Tibial nerve (tissue), 4 donors: ENCODE measurements at regions not wholly inside any gene's neighbourhood (a gene's known extent, or its start where the extent isn't known, plus 50 kb on each side); places are given as distances from the start of the nearest gene placed in this dataset.

ENCODE experiments used
- DNase-seq, 2 donors: peaks; one replicate each; pipeline ENCODE4 v3.0.0-alpha.2; 2019; ENCODE audit warnings: low spot score in 2 of 2
- H3K27ac ChIP-seq, 4 donors: fragments of 200-600 bp; sonication (generic) in 3 of 4; one replicate each; pipeline ENCODE4 v1.5.1; 2017 to 2019; ENCODE audit warnings: mild to moderate bottlenecking in 1 of 4
- H3K27me3 ChIP-seq, 2 donors: fragments of 200-600 bp; sonication (generic) in 1 of 2; one replicate each; pipeline versions ENCODE4 v1.5.1 to v1.6.0; 2017 to 2019
- H3K36me3 ChIP-seq, 3 donors: fragments of 200-600 bp; sonication (generic); one replicate each; pipeline ENCODE4 v1.5.1; 2018 to 2019
- H3K4me1 ChIP-seq, 4 donors: fragments of 200-600 bp; sonication (generic) in 3 of 4; one replicate each; pipeline ENCODE4 v1.5.1; 2017 to 2019
- H3K4me3 ChIP-seq, 4 donors: fragments of 200-600 bp; sonication (generic) in 3 of 4; one replicate each; pipeline ENCODE4 v1.5.1; 2017 to 2019; ENCODE audit warnings: mild to moderate bottlenecking in 1 of 4, moderate library complexity in 1 of 4
- H3K9me3 ChIP-seq, 4 donors: fragments of 200-600 bp; sonication (generic) in 3 of 4; one replicate each; pipeline ENCODE4 v1.5.1; 2017 to 2019
- EP300 ChIP-seq, 2 donors: sonication (generic); formaldehyde crosslinking; IDR thresholded peaks; one replicate each; pipeline ENCODE4 v1.6.1; 2017; ENCODE audit warnings: antibody characterized with exemption in 2 of 2, mild to moderate bottlenecking in 1 of 2
- POLR2A ChIP-seq, 2 donors: fragments of 450-650 bp; IDR thresholded peaks; one replicate each; pipeline ENCODE4 v1.6.1; 2017; ENCODE audit warnings: antibody characterized with exemption in 2 of 2, mild to moderate bottlenecking in 2 of 2, moderate library complexity in 2 of 2
- WGBS, 2 donors: methylation state at CpG; one replicate each; pipeline ENCODE4 v1.1.5; 2018; 5-methylcytosine and 5-hydroxymethylcytosine counted together
- TF ChIP-seq, protein P1 (sequence below), 5 experiments: fragments of 200-600 bp in 3 of 5; fragments of 450-650 bp in 2 of 5; sonication (generic) in 3 of 5; IDR thresholded peaks; one replicate each; pipeline ENCODE4 v1.5.1; 2016 to 2019; ENCODE audit warnings: antibody characterized with exemption in 5 of 5, mild to moderate bottlenecking in 3 of 5, moderate library complexity in 2 of 5

DNA sequence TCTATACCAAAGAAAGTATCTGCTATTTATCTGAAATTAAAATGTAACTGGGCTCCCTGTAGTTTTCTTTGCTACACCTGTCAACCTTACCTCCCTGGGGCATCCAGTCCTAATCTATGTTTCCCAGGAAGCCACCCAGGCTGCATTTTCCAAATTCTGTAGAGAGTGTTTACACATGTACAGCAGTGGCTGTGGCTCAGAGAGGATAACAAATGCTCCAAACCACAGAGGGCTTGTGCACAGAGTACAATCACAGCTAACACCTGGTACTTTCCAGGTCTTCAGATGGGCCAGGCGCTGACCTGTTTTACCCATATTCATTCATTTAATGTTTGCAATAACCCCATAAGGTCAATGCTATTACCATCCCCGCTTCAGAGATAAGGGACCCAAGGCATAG is 146.5 kb upstream of the TNR start:
- no peak for DNase-seq
- Histone ChIP-seq H3K27me3 (no peaks in the 10 kb centered on the region), H3K4me1 (peaks cover 0 to 18% (median 0%) of the 10 kb centered on the region in 4 donors), H3K36me3 (no peaks in the 10 kb centered on the region), H3K9me3 (no peaks in the 10 kb centered on the region), H3K4me3 (no peak overlapping the region), H3K27ac (no peak overlapping the region)
- WGBS, 2 donors, result 85 to 94% methylated on average over 2 of the region's 2 CpGs
- no peak for TF ChIP-seq POLR2A (IDR thresholded peaks at IDR 0.05)
- TF ChIP-seq, protein P1, sequence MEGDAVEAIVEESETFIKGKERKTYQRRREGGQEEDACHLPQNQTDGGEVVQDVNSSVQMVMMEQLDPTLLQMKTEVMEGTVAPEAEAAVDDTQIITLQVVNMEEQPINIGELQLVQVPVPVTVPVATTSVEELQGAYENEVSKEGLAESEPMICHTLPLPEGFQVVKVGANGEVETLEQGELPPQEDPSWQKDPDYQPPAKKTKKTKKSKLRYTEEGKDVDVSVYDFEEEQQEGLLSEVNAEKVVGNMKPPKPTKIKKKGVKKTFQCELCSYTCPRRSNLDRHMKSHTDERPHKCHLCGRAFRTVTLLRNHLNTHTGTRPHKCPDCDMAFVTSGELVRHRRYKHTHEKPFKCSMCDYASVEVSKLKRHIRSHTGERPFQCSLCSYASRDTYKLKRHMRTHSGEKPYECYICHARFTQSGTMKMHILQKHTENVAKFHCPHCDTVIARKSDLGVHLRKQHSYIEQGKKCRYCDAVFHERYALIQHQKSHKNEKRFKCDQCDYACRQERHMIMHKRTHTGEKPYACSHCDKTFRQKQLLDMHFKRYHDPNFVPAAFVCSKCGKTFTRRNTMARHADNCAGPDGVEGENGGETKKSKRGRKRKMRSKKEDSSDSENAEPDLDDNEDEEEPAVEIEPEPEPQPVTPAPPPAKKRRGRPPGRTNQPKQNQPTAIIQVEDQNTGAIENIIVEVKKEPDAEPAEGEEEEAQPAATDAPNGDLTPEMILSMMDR (IDR thresholded peaks at IDR 0.05), result no peak
- TF ChIP-seq EP300 (IDR thresholded peaks at IDR 0.05), result no peak

DNA sequence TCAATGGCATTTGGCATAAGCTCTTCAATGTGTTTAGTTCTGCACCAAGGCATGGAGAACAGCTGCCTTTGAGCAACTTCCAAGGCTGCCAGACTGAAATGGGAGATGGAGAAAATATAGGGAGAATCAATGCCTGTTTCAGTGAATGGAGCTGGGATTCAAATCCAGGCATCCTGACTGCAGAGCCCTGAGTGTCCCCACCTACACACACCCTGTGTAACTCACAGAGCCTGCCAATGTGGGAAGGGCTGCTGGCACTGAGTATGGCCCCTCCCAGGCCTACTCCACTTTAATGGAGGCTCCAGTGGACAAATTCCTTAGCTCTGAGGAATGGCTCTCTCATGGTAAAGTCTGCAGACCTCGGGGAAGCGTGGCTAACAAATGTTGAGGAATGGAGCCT is 145.6 kb upstream of the TNR start:
- TF ChIP-seq, protein P1 (IDR thresholded peaks at IDR 0.05), result no peak
- TF ChIP-seq POLR2A (IDR thresholded peaks at IDR 0.05) (no peak), EP300 (IDR thresholded peaks at IDR 0.05) (no peak)
- Histone ChIP-seq H3K4me1 (peaks cover 0 to 25% (median 0%) of the 10 kb centered on the region in 4 donors), H3K9me3 (no peaks in the 10 kb centered on the region), H3K27me3 (no peaks in the 10 kb centered on the region), H3K36me3 (no peaks in the 10 kb centered on the region), H3K4me3 (no peak overlapping the region), H3K27ac (no peak overlapping the region)
- WGBS, 2 donors, result 88 to 89% methylated on average over 2 of the region's 2 CpGs
- no peak for DNase-seq

GRCh38 chr1:175887981-175888428 is 144.6 kb upstream of the TNR start:
- no peaks in the 10 kb centered on the region for H3K27me3 ChIP-seq
- H3K27ac ChIP-seq, result no peak overlapping the region
- peaks cover 0 to 25% (median 0%) of the 10 kb centered on the region in 4 donors for H3K4me1 ChIP-seq
- H3K4me3 ChIP-seq, result no peak overlapping the region
- TF ChIP-seq, protein P1 (IDR thresholded peaks at IDR 0.05), result peak; percentile 51 to 78 (median 64)
- no peak for TF ChIP-seq POLR2A (IDR thresholded peaks at IDR 0.05)
- WGBS, 2 donors, result 36 to 55% methylated on average over 10 to 13 of the region's 17 CpGs
- DNase-seq, result peak; percentile 19 to 38
- no peaks in the 10 kb centered on the region for H3K9me3 ChIP-seq
- H3K36me3 ChIP-seq, result no peaks in the 10 kb centered on the region

DNA sequence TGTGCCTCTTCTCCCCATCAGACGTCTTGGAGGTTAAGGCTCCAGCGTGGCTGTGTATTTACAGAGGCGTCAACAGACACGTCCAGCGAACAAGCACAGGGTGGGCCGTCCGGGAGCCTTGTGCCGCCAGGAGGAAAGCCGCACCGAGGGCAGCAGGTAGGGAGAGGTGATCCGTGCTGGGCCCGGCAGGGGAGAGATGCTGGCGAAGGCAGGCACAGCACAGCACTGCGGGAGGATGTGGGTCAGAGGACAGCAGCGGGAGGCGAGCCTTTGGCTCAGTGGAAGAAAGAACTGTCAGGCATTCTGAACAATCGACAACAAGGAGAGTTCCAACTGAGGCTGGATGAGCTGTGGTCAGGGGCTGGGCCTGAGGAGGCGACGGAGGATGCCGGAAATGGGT is 144.1 kb upstream of the TNR start:
- WGBS, 2 donors, result 72 to 76% methylated on average over 20 of the region's 20 CpGs
- H3K36me3 ChIP-seq, result no peaks in the 10 kb centered on the region

GRCh38 chr1:175885326-175885725 is 141.9 kb upstream of the TNR start:
- no peak for DNase-seq
- H3K4me1 ChIP-seq, result peaks cover 0 to 25% (median 0%) of the 10 kb centered on the region in 4 donors
- no peaks in the 10 kb centered on the region for H3K9me3 ChIP-seq
- no peaks in the 10 kb centered on the region for H3K36me3 ChIP-seq
- TF ChIP-seq, protein P1 (IDR thresholded peaks at IDR 0.05), result no peak
- TF ChIP-seq EP300 (IDR thresholded peaks at IDR 0.05) (no peak), POLR2A (IDR thresholded peaks at IDR 0.05) (no peak)
- H3K27me3 ChIP-seq, result no peaks in the 10 kb centered on the region
- H3K4me3 ChIP-seq, result no peak overlapping the region
- no peak overlapping the region for H3K27ac ChIP-seq

More for the DNA sequence above, 144.1 kb upstream of the TNR start:
- no peaks in the 10 kb centered on the region for H3K27me3 ChIP-seq
- H3K4me1 ChIP-seq, result peaks cover 0 to 25% (median 0%) of the 10 kb centered on the region in 4 donors
- no peaks in the 10 kb centered on the region for H3K9me3 ChIP-seq
- DNase-seq, result no peak
- TF ChIP-seq, protein P1 (IDR thresholded peaks at IDR 0.05), result no peak
- TF ChIP-seq POLR2A (IDR thresholded peaks at IDR 0.05) (no peak), EP300 (IDR thresholded peaks at IDR 0.05) (no peak)
- H3K4me3 ChIP-seq, result no peak overlapping the region
- no peak overlapping the region for H3K27ac ChIP-seq
